Chondrocyte (in vitro differentiated cells): ENCODE measurements at regions not wholly inside any gene's neighbourhood (a gene's known extent, or its start where the extent isn't known, plus 50 kb on each side); places are given as distances from the start of the nearest gene placed in this dataset.

Experiments used
- DNase-seq: peaks from one replicate; pipeline ENCODE4 v3.0.0; 2021; ENCODE audit warnings: mixed read lengths, low spot score
- H3K27ac Mint-ChIP-seq: one replicate; pipeline ENCODE4 v1.8.0; 2021; ENCODE audit warnings: mild to moderate bottlenecking, moderate library complexity, mixed read lengths; ENCODE audit not compliant: unreplicated experiment
- H3K27me3 Mint-ChIP-seq: 2 replicates; pipeline ENCODE4 v1.8.0; 2021; ENCODE audit warnings: low read depth, mixed read lengths
- H3K36me3 Mint-ChIP-seq: 2 replicates; pipeline ENCODE4 v1.8.0; 2021; ENCODE audit warnings: low read depth, mixed read lengths
- H3K4me1 Mint-ChIP-seq: 2 replicates; pipeline ENCODE4 v1.8.0; 2021; ENCODE audit warnings: low read depth, mild to moderate bottlenecking, mixed read lengths
- H3K4me3 Mint-ChIP-seq: one replicate; pipeline ENCODE4 v1.8.0; 2021; ENCODE audit warnings: mild to moderate bottlenecking, moderate library complexity, mixed read lengths; ENCODE audit not compliant: unreplicated experiment
- H3K9me3 Mint-ChIP-seq: 2 replicates; pipeline ENCODE4 v1.8.0; 2021; ENCODE audit warnings: low read depth, mixed read lengths
- CTCF ChIP-seq: fragments of 200-600 bp; sonication (generic); IDR thresholded peaks from 2 replicates; pipeline ENCODE4 v1.5.0; 2021; ENCODE audit warnings: antibody characterized with exemption, mild to moderate bottlenecking, moderate library complexity

GRCh38 chr6:3624250-3625136, 127.0 kb downstream of the PXDC1 start:
- Mint-ChIP-seq H3K27ac (no peak overlapping the region), H3K36me3 (peaks cover 3% of the 10 kb centered on the region), H3K27me3 (no peaks in the 10 kb centered on the region), H3K4me1 (peaks cover 15% of the 10 kb centered on the region), H3K9me3 (no peaks in the 10 kb centered on the region), H3K4me3 (no peak overlapping the region)
- no peak for DNase-seq
- no peak for TF ChIP-seq CTCF

GRCh38 chr6:3623451-3624249, 127.9 kb downstream of the PXDC1 start:
- no peak for TF ChIP-seq CTCF
- Mint-ChIP-seq H3K36me3 (peaks cover 3% of the 10 kb centered on the region), H3K4me1 (peaks cover 14% of the 10 kb centered on the region), H3K4me3 (no peak overlapping the region), H3K27me3 (no peaks in the 10 kb centered on the region), H3K9me3 (no peaks in the 10 kb centered on the region), H3K27ac (no peak overlapping the region)
- no peak for DNase-seq

GRCh38 chr6:3621411-3621810, 130.1 kb downstream of the PXDC1 start:
- H3K27ac Mint-ChIP-seq = no peak overlapping the region
- no peak for TF ChIP-seq CTCF
- H3K36me3 Mint-ChIP-seq = peaks cover 3% of the 10 kb centered on the region
- no peaks in the 10 kb centered on the region for H3K27me3 Mint-ChIP-seq
- H3K9me3 Mint-ChIP-seq = no peaks in the 10 kb centered on the region
- DNase-seq = no peak
- no peak overlapping the region for H3K4me3 Mint-ChIP-seq
- peaks cover 8% of the 10 kb centered on the region for H3K4me1 Mint-ChIP-seq

GRCh38 chr6:3620937-3621336, 130.6 kb downstream of the PXDC1 start:
- peaks cover 3% of the 10 kb centered on the region for H3K36me3 Mint-ChIP-seq
- H3K4me1 Mint-ChIP-seq = peaks cover 8% of the 10 kb centered on the region
- no peak overlapping the region for H3K4me3 Mint-ChIP-seq
- no peak for DNase-seq
- no peaks in the 10 kb centered on the region for H3K9me3 Mint-ChIP-seq
- no peak overlapping the region for H3K27ac Mint-ChIP-seq
- no peaks in the 10 kb centered on the region for H3K27me3 Mint-ChIP-seq
- TF ChIP-seq CTCF = no peak

GRCh38 chr6:3620389-3620788, 131.1 kb downstream of the PXDC1 start:
- Mint-ChIP-seq H3K36me3 (peaks cover 3% of the 10 kb centered on the region), H3K9me3 (no peaks in the 10 kb centered on the region), H3K27ac (no peak overlapping the region), H3K27me3 (no peaks in the 10 kb centered on the region), H3K4me3 (no peak overlapping the region), H3K4me1 (peaks cover 8% of the 10 kb centered on the region)
- DNase-seq = no peak
- TF ChIP-seq CTCF = no peak
